ENCODE measurements at regions not wholly inside any gene's neighbourhood (a gene's known extent, or its start where the extent isn't known, plus 50 kb on each side); places are given as distances from the start of the nearest gene placed in this dataset.

DNA sequence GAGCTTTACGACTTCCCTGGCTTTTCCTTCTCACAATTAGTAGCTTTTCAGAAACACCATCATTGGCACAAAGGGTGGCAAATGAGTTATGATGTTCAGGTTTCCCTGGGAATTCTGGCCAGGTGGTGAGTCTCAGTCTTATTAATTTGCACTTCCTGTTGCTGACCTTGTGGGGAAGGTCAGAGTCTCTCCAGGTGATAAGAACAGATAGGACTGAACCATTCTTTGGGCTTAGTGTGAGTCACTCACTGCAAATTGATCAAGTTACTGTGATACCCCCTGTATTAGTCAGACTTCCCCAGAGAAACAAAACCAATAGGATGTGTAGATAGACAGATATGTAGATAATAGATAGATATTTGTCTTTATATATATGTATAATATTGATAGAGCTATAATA lies 53.8 kb upstream of the RANBP3L start:
- no peak for DNase-seq

DNA sequence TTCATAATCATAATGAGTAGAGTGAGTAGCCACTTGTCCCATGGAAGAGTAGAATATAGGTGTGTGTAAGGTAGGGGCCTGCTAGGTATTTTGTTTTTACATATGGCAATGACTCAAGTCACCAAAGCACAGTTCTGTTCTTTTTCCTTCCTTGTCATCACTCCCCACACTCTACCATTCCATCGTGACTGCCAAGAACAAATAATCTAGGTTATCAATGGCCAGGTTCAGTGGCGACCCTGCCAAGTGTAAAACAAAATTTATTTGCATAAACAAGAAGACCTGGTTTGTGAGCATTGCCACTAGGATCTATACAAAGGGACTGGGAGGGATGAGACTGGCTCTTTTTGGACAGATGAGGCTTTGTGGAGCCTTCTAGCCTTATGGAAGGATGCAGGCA lies 55.2 kb upstream of the RANBP3L start:
- DNase-seq: no peak

- no peak for DNase-seq
Measured at GRCh38 chr5:36357391-36357975, 55.8 kb upstream of the RANBP3L start.

DNA sequence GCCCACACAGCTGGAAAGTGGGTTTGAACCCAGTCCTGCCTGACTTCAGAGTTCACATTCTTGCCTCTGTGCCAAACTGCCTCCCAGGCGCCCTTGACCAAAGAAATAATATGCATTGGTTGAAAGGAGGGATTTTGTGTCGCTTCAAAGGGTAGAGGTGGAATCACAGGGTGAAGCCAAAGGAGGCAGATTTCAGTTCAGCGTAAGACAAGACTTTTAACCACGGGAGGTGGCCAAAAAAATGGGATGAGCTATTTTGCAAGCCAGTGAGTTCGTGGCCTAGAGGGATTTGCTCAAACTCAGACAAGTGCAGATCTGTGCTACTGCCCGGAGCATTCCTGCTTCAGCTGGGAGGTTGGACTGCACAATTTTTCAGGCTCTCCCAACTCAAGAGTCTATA lies 57.6 kb upstream of the RANBP3L start:
- DNase-seq: no peak

DNA sequence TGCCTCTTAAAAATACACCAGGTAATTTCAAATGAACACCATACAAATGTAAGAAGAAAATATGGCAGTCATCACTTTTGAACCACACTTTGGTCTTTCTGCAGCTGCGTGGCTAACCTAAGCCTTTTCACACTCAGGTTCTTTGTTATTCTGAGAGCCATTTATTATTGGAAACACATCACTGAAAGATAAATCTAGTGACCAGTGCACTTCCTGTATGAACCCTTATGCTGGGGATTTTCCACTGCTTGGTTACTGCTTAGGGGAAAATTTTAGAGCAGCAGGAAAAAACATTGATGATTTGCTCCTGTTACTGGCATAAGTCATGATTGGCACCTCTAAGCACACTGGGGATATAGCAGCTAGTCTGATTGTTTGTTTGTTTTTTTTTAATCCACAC lies 58.6 kb upstream of the RANBP3L start:
- DNase-seq: no peak

- DNase-seq: no peak
Measured at GRCh38 chr5:36363101-36363500, 61.4 kb upstream of the RANBP3L start.

DNA sequence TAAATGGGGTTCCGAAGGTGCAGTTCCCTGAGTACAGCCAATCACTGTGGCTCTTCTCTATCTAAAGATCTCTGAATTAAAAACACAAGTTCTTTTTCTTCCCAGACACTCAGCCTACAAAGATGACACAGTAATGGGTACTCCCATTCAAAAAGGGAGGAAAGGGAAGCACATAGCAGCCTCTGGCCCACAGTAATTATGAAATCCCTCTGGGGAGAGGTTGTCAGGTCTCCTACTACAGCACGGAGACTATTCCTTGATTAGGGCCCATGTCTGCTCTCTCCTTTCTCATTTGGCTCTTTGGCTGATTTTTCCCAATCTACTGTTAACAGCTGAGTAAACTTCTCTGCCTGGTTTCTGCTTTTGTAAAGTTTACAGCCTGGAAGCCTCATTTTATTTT lies 62.0 kb upstream of the RANBP3L start:
- DNase-seq: no peak

DNA sequence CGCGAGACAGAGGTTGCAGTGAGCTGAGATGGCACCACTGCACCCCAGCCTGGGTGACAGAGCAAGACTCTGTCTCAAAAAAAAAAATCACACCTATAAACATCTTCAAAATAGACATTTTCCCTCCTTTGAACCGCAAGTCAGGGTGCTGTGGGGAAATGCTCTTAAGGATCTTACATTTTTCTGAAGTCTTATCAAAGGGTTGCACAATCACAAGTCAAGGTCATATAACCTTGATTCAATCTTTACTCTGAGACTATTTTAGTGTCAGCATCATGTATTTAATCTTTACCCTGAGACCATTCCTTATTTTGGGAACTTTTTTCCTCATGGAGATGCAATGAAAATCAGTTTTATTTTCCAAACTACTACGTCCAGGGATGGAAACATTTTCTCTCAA lies 62.8 kb upstream of the RANBP3L start:
- no peak for DNase-seq

GRCh38 chr5:36365896-36366295 lies 64.2 kb upstream of the RANBP3L start:
- no peak for DNase-seq

DNA sequence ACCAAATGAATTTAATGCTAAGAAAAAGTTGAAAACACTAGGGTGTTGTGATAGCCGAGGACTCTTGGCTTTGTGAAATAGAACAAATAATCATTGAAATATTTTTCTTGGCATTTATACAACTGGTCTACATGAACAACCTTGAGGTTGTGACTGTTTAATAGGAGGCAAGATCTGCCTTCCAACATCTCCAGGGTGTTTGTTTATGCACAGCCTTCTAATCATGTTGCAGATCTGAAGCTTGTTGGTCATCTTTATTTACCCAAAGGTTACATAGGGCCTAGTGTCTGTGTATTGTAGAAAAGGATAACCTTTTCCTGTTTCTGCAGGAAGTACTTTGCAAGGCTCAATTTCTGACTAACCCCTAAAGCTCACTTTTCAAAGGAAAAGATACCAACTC lies 65.2 kb upstream of the RANBP3L start:
- no peak for DNase-seq

- DNase-seq: no peak
Measured at GRCh38 chr5:36367524-36367923, 65.8 kb upstream of the RANBP3L start.

- DNase-seq: no peak
Measured at GRCh38 chr5:36369219-36369690, 67.6 kb upstream of the RANBP3L start.

GRCh38 chr5:36370073-36370472 lies 68.4 kb upstream of the RANBP3L start:
- DNase-seq: no peak

DNA sequence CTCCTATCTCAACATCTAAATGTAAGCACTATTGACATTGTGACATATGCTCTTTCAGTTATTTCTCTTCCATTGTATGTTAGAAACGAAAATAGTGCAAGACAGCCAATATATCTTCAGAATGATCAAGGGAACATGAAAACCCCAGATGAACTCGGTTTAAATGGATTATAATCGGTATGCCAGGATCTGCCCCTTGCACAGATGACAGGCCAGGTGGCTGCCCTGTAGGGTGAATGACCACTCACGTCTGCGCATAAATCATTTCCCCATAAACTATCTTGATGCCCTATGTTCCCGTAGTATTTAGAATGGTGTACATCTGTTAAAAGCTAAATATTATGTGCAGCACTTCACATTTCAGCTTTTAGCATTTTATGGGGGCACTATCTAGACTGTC lies 69.7 kb upstream of the RANBP3L start:
- DNase-seq: no peak

GRCh38 chr5:36373527-36374086 lies 71.9 kb upstream of the RANBP3L start:
- DNase-seq: peak; percentile 91

- no peak for DNase-seq
Measured at GRCh38 chr5:36374266-36374862, 72.7 kb upstream of the RANBP3L start.

- no peak for DNase-seq
Measured at GRCh38 chr5:36377192-36377591, 75.5 kb upstream of the RANBP3L start.

DNA sequence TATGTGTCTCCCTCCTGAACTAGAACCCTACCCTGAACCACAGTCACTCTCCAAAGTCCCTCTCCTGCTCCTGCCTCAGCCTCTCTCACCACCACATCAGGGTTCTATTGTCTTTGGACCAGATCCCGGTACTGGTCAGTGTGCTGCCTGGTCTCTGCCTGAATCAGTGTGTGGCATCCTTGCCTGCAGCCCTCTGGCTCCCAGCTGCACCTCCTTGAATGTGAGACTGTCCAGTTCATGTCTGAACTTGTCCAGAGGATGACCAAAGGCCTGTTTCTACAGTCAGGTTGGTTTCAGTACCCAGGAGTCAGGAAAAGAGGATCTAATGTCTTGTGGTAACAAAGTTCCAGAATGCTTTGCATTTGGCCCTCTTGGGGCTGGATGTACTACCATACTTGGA lies 76.8 kb upstream of the RANBP3L start:
- DNase-seq: no peak

DNA sequence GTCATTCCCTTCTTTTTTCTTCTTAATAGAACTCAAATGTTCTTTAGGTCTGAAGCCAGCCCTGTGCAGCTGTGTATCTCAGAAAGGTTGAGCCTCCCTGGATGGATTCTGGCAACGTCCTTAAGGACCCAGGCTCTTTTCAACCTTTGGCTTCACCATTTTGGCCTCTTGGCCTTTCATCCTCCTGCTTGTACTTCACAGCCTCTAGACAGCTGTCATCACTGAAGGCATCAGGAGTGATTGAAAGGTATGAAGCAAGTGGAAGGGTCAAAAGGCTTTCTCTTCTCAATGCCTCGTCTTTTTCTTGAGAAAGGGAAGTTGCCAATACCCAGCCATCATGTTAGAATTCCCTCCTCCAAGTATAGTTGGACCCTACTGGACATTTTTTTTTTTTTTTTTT lies 81.2 kb upstream of the RANBP3L start:
- no peak for DNase-seq

- DNase-seq: no peak
Measured at GRCh38 chr5:36383942-36384341, 82.2 kb upstream of the RANBP3L start.

- DNase-seq: no peak
Measured at GRCh38 chr5:36384845-36385244, 83.1 kb upstream of the RANBP3L start.

GRCh38 chr5:36385495-36385894 lies 83.8 kb upstream of the RANBP3L start:
- no peak for DNase-seq

GRCh38 chr5:36388288-36388687 lies 86.6 kb upstream of the RANBP3L start:
- DNase-seq: no peak

DNA sequence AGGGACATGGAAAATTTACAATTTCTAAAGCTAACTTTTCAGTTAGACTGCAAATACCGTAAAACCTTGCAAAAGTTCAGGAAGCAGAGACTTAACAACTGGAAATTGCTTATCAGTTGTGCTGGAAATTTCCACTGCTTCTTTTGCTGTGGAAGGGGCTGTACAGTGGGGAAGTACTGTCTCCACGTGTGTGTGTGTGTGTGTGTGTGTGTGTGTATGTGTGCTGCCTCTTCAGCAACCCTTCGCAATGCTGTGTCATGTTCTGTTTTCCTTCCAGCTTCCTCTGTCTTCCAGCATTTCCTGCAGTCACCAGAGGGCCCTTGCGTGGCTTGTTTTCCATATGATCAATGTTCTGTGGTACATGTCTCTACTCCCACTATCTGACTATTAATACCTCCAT lies 87.5 kb upstream of the RANBP3L start:
- DNase-seq: peak; percentile 70

GRCh38 chr5:36390640-36391039 lies 88.9 kb upstream of the RANBP3L start:
- DNase-seq: no peak
